ENCODE measurements at regions not wholly inside any gene's neighbourhood (a gene's known extent, or its start where the extent isn't known, plus 50 kb on each side); places are given as distances from the start of the nearest gene placed in this dataset.
A peak's percentile ranks its signal among the peaks of the same experiment; 100 is the strongest.

- no peak for DNase-seq
Observed at GRCh38 chrX:20364238-20364637, 97.5 kb upstream of the RPS6KA3 start.

GRCh38 chrX:20363275-20363674 is 96.6 kb upstream of the RPS6KA3 start:
- no peak for DNase-seq

GRCh38 chrX:20362268-20363267 is 95.9 kb upstream of the RPS6KA3 start:
- no peak for DNase-seq

GRCh38 chrX:20361890-20362262 is 95.2 kb upstream of the RPS6KA3 start:
- DNase-seq: no peak

- no peak for DNase-seq
Observed at GRCh38 chrX:20361081-20361889, 94.6 kb upstream of the RPS6KA3 start.

GRCh38 chrX:20355187-20355586 is 88.5 kb upstream of the RPS6KA3 start:
- DNase-seq: no peak

GRCh38 chrX:20354505-20354904 is 87.8 kb upstream of the RPS6KA3 start:
- no peak for DNase-seq

- peak in 1 of 2 donors; percentile 1 for DNase-seq
Observed at GRCh38 chrX:20352935-20353336, 86.2 kb upstream of the RPS6KA3 start.

- no peak for DNase-seq
Observed at GRCh38 chrX:20352504-20352903, 85.8 kb upstream of the RPS6KA3 start.

- DNase-seq: no peak
Observed at GRCh38 chrX:20350596-20350995, 83.9 kb upstream of the RPS6KA3 start.

- DNase-seq: no peak
Observed at GRCh38 chrX:20348139-20348538, 81.4 kb upstream of the RPS6KA3 start.

- DNase-seq: no peak
Observed at GRCh38 chrX:20347481-20347880, 80.8 kb upstream of the RPS6KA3 start.

- no peak for DNase-seq
Observed at GRCh38 chrX:20333672-20334071, 67.0 kb upstream of the RPS6KA3 start.

- no peak for DNase-seq
Observed at GRCh38 chrX:20330545-20330944, 63.8 kb upstream of the RPS6KA3 start.

GRCh38 chrX:20329435-20329834 is 62.7 kb upstream of the RPS6KA3 start:
- DNase-seq: no peak

GRCh38 chrX:20325786-20326388 is 59.2 kb upstream of the RPS6KA3 start:
- no peak for DNase-seq

- no peak for DNase-seq
Observed at GRCh38 chrX:20322887-20323286, 56.2 kb upstream of the RPS6KA3 start.

- no peak for DNase-seq
Observed at GRCh38 chrX:20320461-20321159, 53.9 kb upstream of the RPS6KA3 start.

GRCh38 chrX:20319054-20319453 is 52.3 kb upstream of the RPS6KA3 start:
- DNase-seq: no peak

- DNase-seq: no peak
Observed at GRCh38 chrX:20317873-20318272, 51.2 kb upstream of the RPS6KA3 start.
